K562 (cell line): ENCODE measurements at regions not wholly inside any gene's neighbourhood (a gene's known extent, or its start where the extent isn't known, plus 50 kb on each side); places are given as distances from the start of the nearest gene placed in this dataset.

Experiments
- ATAC-seq: fragments of 200-7000 bp; cut with Tn5 transposase; 3 replicates; pipeline ENCODE4 v1.9.1; 2020; ENCODE audit warnings: moderate library complexity
- BruUV-seq: library from RNA; stranded (reverse); fragments of 400-500 nt; replicated peaks from 2 replicates; lab custom pipeline; 2021; lab: Mats Ljungman, UMichigan
- CTCF ChIA-PET: fragments of 300-600 bp; formaldehyde crosslinking; extraction: SDS; loops from one replicate; lab custom pipeline; 2021; ENCODE audit warnings: low intra/inter-chr PET ratio; lab: Yijun Ruan, JAX
- POLR2A ChIA-PET: fragments of 300-600, 350-650 bp; sonication (Branson Sonifier 250); formaldehyde crosslinking; extraction: SDS; loops from one replicate; lab custom pipeline; 2021; ENCODE audit warnings: antibody characterized with exemption, inconsistent platforms; lab: Yijun Ruan, JAX
- DNase-seq, 4 experiments: peaks; one replicate each; pipeline versions ENCODE4 v3.0.0 to v3.0.0-alpha.2; 2011 to 2018; ENCODE audit warnings: low spot score in 3 of 4, mixed read lengths in 3 of 4; ENCODE audit errors: extremely low read depth in 1 of 4
- FAIRE-seq: peaks from 2 replicates; lab custom pipeline; 2011; peaks lifted over from hg19 to GRCh38; lab: Jason Lieb, UNC
- H2AFZ ChIP-seq: 2 replicates; pipeline ENCODE4 v1.6.0; 2011; ENCODE audit warnings: low read depth, low read length, control low read depth, inconsistent platforms
- H3K27ac ChIP-seq: fragments of 200-600 bp; 3 replicates; pipeline ENCODE4 v1.8.0; 2011; ENCODE audit warnings: low read depth, mild to moderate bottlenecking, control low read depth, inconsistent platforms, low read length, moderate library complexity, mixed read lengths; ENCODE audit errors: extremely low read depth
- H3K27me3 ChIP-seq, 2 experiments: fragments of 300-600 bp in 1 of 2; 2 replicates in 1 of 2; 3 replicates in 1 of 2; pipeline versions ENCODE4 v1.6.0 to v1.8.0; 2011; ENCODE audit warnings: inconsistent platforms in 2 of 2, low read length in 2 of 2, mild to moderate bottlenecking in 1 of 2, mixed read lengths in 1 of 2, moderate library complexity in 1 of 2; ENCODE audit not compliant: control insufficient read depth in 2 of 2, insufficient read depth in 2 of 2
- H3K36me3 ChIP-seq: fragments of 300-600 bp; 3 replicates; pipeline ENCODE4 v1.8.0; 2011; ENCODE audit warnings: mild to moderate bottlenecking, low read length, inconsistent platforms; ENCODE audit not compliant: control insufficient read depth, insufficient read depth
- H3K4me1 ChIP-seq, 2 experiments: fragments of 200-600 bp in 1 of 2; replicated peaks in 1 of 2; 2 replicates in 1 of 2; 3 replicates in 1 of 2; pipeline versions ENCODE4 v1.5.1 to v1.8.0; 2011; ENCODE audit warnings: inconsistent platforms in 2 of 2, low read length in 2 of 2, mild to moderate bottlenecking in 1 of 2, mixed read lengths in 1 of 2, moderate library complexity in 1 of 2; ENCODE audit not compliant: control insufficient read depth in 2 of 2, insufficient read depth in 2 of 2
- H3K4me2 ChIP-seq: 2 replicates; pipeline ENCODE4 v1.6.1; 2011; ENCODE audit warnings: low read length, control low read depth, inconsistent platforms, mixed read lengths; ENCODE audit not compliant: insufficient read depth
- H3K4me3 ChIP-seq: fragments of 200-600 bp; sonication (generic), shearing (Covaris generic); 2 replicates; pipeline ENCODE4 v1.5.1; 2016; ENCODE audit warnings: control low read depth, inconsistent platforms
- H3K79me2 ChIP-seq: fragments of 200-600 bp; 3 replicates; pipeline ENCODE4 v1.8.0; 2011; ENCODE audit warnings: low read length, inconsistent platforms; ENCODE audit not compliant: control insufficient read depth, insufficient read depth
- H3K9ac ChIP-seq, 2 experiments: 2 replicates each; pipeline versions ENCODE4 v1.6.0 to v1.6.1; 2011; ENCODE audit warnings: low read depth in 2 of 2, low read length in 2 of 2, control low read depth in 1 of 2, inconsistent platforms in 1 of 2, mild to moderate bottlenecking in 1 of 2, mixed read lengths in 1 of 2; ENCODE audit not compliant: insufficient read depth in 1 of 2
- H3K9me1 ChIP-seq: one replicate; pipeline ENCODE4 v1.6.0; 2011; ENCODE audit warnings: inconsistent platforms, mild to moderate bottlenecking, low read length, moderate library complexity; ENCODE audit not compliant: control insufficient read depth, insufficient read depth
- H3K9me3 ChIP-seq: replicated peaks from 2 replicates; pipeline ENCODE4 v1.5.1; 2011; ENCODE audit warnings: low read depth, low read length, inconsistent platforms; ENCODE audit not compliant: control insufficient read depth, insufficient read depth
- H4K20me1 ChIP-seq: replicated peaks from 2 replicates; pipeline ENCODE4 v1.6.1; 2011; ENCODE audit warnings: low read length, inconsistent platforms, mixed read lengths; ENCODE audit not compliant: control insufficient read depth, insufficient read depth
- CREB1 ChIP-seq, 2 experiments: sonication (generic) in 1 of 2; formaldehyde crosslinking in 1 of 2; IDR thresholded peaks; 2 replicates each; pipeline versions ENCODE4 v1.6.1 to v1.8.0; 2012 to 2022; ENCODE audit warnings: inconsistent platforms in 1 of 2, mild to moderate bottlenecking in 1 of 2, missing genetic modification reagents in 1 of 2, moderate library complexity in 1 of 2
- HDAC8 ChIP-seq: fragments of 450-650 bp; IDR thresholded peaks from 2 replicates; pipeline ENCODE4 v1.6.1; 2016; ENCODE audit warnings: mild to moderate bottlenecking, missing genetic modification characterization, moderate library complexity, missing compliant biosample characterization
- HIVEP1 ChIP-seq: fragments of 250-450 bp; sonication (Bioruptor Pico); IDR thresholded peaks from 2 replicates; pipeline ENCODE4 v1.4.0; 2020; ENCODE audit warnings: mild to moderate bottlenecking
- NONO ChIP-seq, 2 experiments: fragments of 200-400 bp in 1 of 2; fragments of 450-650 bp in 1 of 2; formaldehyde crosslinking in 1 of 2; IDR thresholded peaks; 2 replicates each; pipeline ENCODE4 v1.6.1; 2017; ENCODE audit warnings: low read depth in 2 of 2, mild to moderate bottlenecking in 2 of 2, moderate library complexity in 2 of 2, low read length in 1 of 2
- RCOR1 ChIP-seq, 2 experiments: IDR thresholded peaks; 2 replicates each; pipeline ENCODE4 v1.6.1; 2012; ENCODE audit warnings: low read depth in 2 of 2, low read length in 2 of 2, borderline replicate concordance in 1 of 2, improper control_type of control experiment in 1 of 2
- SNAPC5 ChIP-seq: fragments of 250-450 bp; sonication (Bioruptor Pico); IDR thresholded peaks from 2 replicates; pipeline ENCODE4 v1.8.0; 2021; ENCODE audit warnings: moderate library complexity, mild to moderate bottlenecking, inconsistent platforms
- ZNF609 ChIP-seq: sonication (generic); formaldehyde crosslinking; IDR thresholded peaks from 2 replicates; pipeline ENCODE4 v1.8.1; 2023; ENCODE audit warnings: missing genetic modification reagents, mild to moderate bottlenecking, borderline replicate concordance
- WGBS: fragments of 100-300 bp; shearing (Covaris generic); methylation state at CpG from one replicate; pipeline ENCODE4 v1.1.6; 2016; ENCODE audit warnings: low coverage, mixed read lengths; ENCODE audit not compliant: insufficient coverage; ENCODE audit errors: missing lambda C conversion rate; 5-methylcytosine and 5-hydroxymethylcytosine counted together
- in situ Hi-C: fragments of 300-500 bp; cut with MboI; formaldehyde crosslinking; loops from 4 replicates; pipeline ENCODE4 v1.15.0; 2018; ENCODE audit warnings: inconsistent platforms, mixed read lengths
- intact Hi-C: fragments of 100-400 bp; cut with micrococcal nuclease; formaldehyde crosslinking; loops from 2 replicates; pipeline ENCODE4 v1.14.2; 2022

- TF ChIP-seq ZNF609 (CRISPR knock-in tag), result no peak
- TF ChIP-seq CREB1 (IDR thresholded peaks at IDR 0.05), result no peak
- no peak for TF ChIP-seq CREB1 (CRISPR knock-in tag; IDR thresholded peaks at IDR 0.05)
- TF ChIP-seq RCOR1 (IDR thresholded peaks at IDR 0.05; ENCODE audit: borderline replicate concordance in 1 of 2, low read depth in 2 of 2, low read length in 2 of 2), result no peak
- no peak for TF ChIP-seq SNAPC5
These were observed 234.9 kb downstream of the TEX29 start (continued) for GRCh38 chr13:111555268-111555808.

- FAIRE-seq, result no peak
- no peak overlapping the region for H3K4me3 ChIP-seq
- no TSS peak for BruUV-seq
- H3K4me2 ChIP-seq, result no peak overlapping the region
- no peak for DNase-seq
- in situ Hi-C loops (no loop called here), intact Hi-C loops (no loop called here)
- no peaks in the 10 kb centered on the region for H3K9me3 ChIP-seq
- ATAC-seq, result no peak
- no peaks in the 10 kb centered on the region for H3K4me1 ChIP-seq
- H3K36me3 ChIP-seq, result no peaks in the 10 kb centered on the region
- H3K27ac ChIP-seq, result no peak overlapping the region
- H2AFZ ChIP-seq, result no peak overlapping the region
- TF ChIP-seq HIVEP1, result no peak
- TF ChIP-seq NONO (IDR thresholded peaks at IDR 0.05; ENCODE audit: low read depth in 2 of 2, low read length in 1 of 2), result no peak
- no peak for TF ChIP-seq HDAC8 (tag)
- H3K79me2 ChIP-seq, result no peaks in the 10 kb centered on the region
- WGBS, result 0% methylated on average over 6 of the region's 9 CpGs
- H3K27me3 ChIP-seq, result peaks cover 0 to 40% of the 10 kb centered on the region in 2 experiments; a peak in 3 of 5 replicates
- no peaks in the 10 kb centered on the region for H3K9me1 ChIP-seq
- H3K9ac ChIP-seq, result no peak overlapping the region
- ChIA-PET CTCF (no interaction called here), POLR2A (no interaction called here)
- H4K20me1 ChIP-seq, result no peaks in the 10 kb centered on the region
These were observed 235.5 kb downstream of the TEX29 start for GRCh38 chr13:111555903-111556302.
